D721Med (cell line): ENCODE measurements at regions not wholly inside any gene's neighbourhood (a gene's known extent, or its start where the extent isn't known, plus 50 kb on each side); places are given as distances from the start of the nearest gene placed in this dataset.

Experiments
- DNase-seq: peaks from one replicate; pipeline ENCODE4 v3.0.0; 2011; ENCODE audit warnings: low spot score; ENCODE audit not compliant: insufficient read length
- FAIRE-seq: peaks from 2 replicates; lab custom pipeline; 2011; peaks lifted over from hg19 to GRCh38; lab: Jason Lieb, UNC
- TF ChIP-seq, protein P1 (sequence below): IDR thresholded peaks from 2 replicates; pipeline ENCODE4 v1.5.1; 2012; ENCODE audit warnings: mild to moderate bottlenecking, control low read depth; ENCODE audit not compliant: insufficient read depth; ENCODE audit errors: missing control alignments

- FAIRE-seq (no peak), DNase-seq (no peak)
- TF ChIP-seq, protein P1, sequence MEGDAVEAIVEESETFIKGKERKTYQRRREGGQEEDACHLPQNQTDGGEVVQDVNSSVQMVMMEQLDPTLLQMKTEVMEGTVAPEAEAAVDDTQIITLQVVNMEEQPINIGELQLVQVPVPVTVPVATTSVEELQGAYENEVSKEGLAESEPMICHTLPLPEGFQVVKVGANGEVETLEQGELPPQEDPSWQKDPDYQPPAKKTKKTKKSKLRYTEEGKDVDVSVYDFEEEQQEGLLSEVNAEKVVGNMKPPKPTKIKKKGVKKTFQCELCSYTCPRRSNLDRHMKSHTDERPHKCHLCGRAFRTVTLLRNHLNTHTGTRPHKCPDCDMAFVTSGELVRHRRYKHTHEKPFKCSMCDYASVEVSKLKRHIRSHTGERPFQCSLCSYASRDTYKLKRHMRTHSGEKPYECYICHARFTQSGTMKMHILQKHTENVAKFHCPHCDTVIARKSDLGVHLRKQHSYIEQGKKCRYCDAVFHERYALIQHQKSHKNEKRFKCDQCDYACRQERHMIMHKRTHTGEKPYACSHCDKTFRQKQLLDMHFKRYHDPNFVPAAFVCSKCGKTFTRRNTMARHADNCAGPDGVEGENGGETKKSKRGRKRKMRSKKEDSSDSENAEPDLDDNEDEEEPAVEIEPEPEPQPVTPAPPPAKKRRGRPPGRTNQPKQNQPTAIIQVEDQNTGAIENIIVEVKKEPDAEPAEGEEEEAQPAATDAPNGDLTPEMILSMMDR: no peak
These were observed 88.0 kb upstream of the ELOVL5 start for GRCh38 chr6:53436526-53437303.

GRCh38 chr6:53433951-53434285, 85.2 kb upstream of the ELOVL5 start:
- TF ChIP-seq, protein P1: no peak
- no peak for DNase-seq
- FAIRE-seq: no peak

- FAIRE-seq (peak; percentile 80), DNase-seq (no peak)
- TF ChIP-seq, protein P1: no peak
These were observed 84.7 kb upstream of the ELOVL5 start for GRCh38 chr6:53433261-53433950.

DNA sequence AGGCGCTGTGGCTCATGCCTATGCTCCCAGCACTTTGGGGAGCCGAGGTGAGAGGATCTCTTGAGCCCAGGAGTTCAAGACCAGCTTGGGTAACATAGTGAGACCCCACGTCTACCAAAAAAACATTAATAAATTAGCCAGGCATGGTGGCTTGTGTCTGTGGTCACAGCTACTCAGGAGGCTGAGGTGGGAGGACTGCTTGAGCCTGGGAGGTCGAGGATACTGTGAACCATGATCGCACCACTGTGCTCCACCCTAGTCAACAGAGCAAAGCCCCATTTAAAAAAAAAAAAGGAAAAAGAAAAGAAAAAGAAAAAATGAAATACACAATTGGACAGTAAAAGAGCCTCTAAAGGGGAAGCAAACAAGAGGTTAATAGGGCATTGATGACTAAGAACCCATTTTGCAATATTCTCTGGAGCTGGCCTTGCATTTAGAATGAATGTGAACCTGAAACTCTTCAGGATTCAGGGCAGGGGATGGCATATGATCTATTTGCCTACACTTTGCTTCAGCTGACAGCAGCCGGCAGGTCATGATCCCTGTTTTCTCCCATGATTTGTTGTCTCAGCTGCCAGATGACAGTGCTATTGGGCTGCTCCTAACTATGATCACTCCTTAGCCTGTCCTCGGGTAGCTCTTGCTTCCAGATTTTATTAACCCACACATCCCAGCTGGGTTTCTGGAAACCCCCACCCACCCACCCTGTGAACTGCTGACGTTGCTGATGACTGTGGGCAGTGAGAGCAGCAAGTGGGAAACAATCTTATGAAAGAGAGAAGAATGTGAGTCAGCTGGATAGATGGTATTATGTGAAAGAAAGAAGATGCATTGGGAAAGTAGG, 83.8 kb upstream of the ELOVL5 start:
- no peak for DNase-seq

GRCh38 chr6:53431704-53432103, 83.0 kb upstream of the ELOVL5 start:
- FAIRE-seq (no peak), DNase-seq (no peak)

More for the DNA sequence above, 83.8 kb upstream of the ELOVL5 start:
- TF ChIP-seq, protein P1: no peak
- no peak for FAIRE-seq

GRCh38 chr6:53429401-53429800, 80.7 kb upstream of the ELOVL5 start:
- TF ChIP-seq, protein P1: no peak
- no peak for DNase-seq
- FAIRE-seq: no peak

More at GRCh38 chr6:53431704-53432103, 83.0 kb upstream of the ELOVL5 start:
- TF ChIP-seq, protein P1: no peak
